Stimulated activated naive CD4-positive, alpha-beta T cell treated with Interleukin-2 at 50 U/mL for 16 hours (primary cell): ENCODE measurements at regions not wholly inside any gene's neighbourhood (a gene's known extent, or its start where the extent isn't known, plus 50 kb on each side); places are given as distances from the start of the nearest gene placed in this dataset.

Experiments used
- DNase-seq: peaks from one replicate; lab custom pipeline; 2025; lab: John Stamatoyannopoulos, UW

- no peak for DNase-seq
Measured at GRCh38 chr15:26182441-26182840, 319.3 kb upstream of the ATP10A start.

GRCh38 chr15:26179906-26180305, 316.8 kb upstream of the ATP10A start:
- DNase-seq: no peak

DNA sequence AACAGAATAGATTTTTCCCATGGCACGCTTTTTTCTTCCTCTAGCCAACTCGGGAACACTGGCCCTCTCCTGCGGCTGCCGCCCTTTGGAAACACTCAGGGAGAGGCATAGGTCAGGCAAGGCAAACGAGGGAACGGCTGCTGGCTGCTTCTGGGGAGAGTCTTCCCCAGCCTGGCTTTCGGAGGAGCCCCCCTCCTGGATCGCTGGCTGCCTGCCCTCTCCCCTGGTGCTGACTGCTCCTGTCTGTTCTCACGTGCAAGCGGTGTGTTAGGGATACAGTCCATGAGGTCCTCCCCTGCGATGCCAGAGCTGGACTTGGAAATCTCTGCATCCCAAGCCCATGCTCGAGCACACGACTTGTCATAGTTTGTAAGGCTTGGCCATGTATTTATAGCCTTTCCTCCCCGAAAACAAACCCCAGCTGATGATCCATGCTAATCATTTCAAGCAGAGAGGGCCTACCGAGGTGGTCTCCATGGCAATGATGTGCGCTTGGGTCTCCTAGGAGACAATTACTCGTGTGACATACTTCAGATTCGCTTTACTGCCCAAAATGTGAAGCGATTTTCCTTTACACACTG, 315.6 kb upstream of the ATP10A start:
- DNase-seq: no peak

DNA sequence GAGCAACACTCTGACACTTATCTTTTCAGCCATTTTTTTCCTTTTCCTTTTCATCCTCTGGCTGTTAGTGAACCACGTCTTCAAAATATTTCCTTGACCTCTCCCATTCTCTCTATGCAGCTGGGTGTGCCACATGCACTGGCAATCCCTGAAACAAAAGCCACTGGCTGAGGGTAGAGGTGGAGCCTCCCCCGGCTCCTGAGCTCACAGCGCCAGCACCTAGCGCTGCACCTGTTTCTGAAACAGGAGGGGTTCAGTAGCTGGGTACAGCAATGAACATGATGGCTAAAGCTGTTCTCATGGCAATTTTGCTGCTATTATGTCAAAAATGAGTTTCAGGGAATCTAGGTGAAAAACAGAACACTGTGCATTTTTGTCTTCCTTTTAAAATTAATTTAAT, 314.7 kb upstream of the ATP10A start:
- no peak for DNase-seq

GRCh38 chr15:26176831-26177230, 313.7 kb upstream of the ATP10A start:
- no peak for DNase-seq

- no peak for DNase-seq
Measured at GRCh38 chr15:26171266-26171665, 308.1 kb upstream of the ATP10A start.

DNA sequence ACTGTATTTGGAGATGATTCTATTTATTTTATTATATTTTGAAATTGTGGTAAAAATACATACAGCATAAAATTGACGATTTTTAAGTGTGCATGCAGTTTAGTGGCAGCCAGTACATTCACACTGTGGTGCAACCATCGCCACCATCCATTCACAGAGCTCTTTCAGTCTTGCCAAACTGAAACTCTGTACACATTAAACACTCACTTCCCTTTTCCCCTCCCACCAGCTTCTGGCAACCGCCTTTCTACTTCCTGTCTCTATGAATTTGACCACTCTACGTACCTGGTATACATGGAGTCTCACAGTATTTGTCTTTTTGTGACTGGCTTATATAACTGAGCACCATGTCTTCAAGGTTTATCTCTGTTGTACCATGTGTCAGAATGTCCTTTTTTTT, 303.3 kb upstream of the ATP10A start:
- DNase-seq: no peak

- no peak for DNase-seq
Measured at GRCh38 chr15:26165546-26165945, 302.4 kb upstream of the ATP10A start.

- DNase-seq: no peak
Measured at GRCh38 chr15:26160343-26160742, 297.2 kb upstream of the ATP10A start.

DNA sequence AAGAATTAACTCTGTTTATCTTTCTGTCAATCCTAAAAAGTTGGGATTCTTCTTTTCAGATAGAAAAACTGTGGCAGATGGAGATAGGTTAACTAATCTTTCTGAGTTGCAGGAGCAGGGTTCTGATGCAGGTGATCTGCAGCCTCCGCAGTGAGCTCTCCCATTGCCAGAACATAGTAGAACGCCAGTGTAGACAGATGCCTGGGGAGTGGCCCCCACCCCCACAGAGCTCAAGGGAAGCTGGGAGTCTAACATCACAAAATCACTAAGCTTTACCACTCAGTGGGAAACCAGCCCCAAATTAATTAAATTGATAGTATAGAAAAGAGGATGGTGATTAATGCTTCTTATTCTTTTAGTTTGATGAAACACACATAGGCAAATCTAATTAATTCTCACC, 295.0 kb upstream of the ATP10A start:
- no peak for DNase-seq

- DNase-seq: no peak
Measured at GRCh38 chr15:26157081-26157480, 294.0 kb upstream of the ATP10A start.

GRCh38 chr15:26156051-26156450, 292.9 kb upstream of the ATP10A start:
- DNase-seq: no peak

- DNase-seq: no peak
Measured at GRCh38 chr15:26148156-26148860, 285.2 kb upstream of the ATP10A start.

DNA sequence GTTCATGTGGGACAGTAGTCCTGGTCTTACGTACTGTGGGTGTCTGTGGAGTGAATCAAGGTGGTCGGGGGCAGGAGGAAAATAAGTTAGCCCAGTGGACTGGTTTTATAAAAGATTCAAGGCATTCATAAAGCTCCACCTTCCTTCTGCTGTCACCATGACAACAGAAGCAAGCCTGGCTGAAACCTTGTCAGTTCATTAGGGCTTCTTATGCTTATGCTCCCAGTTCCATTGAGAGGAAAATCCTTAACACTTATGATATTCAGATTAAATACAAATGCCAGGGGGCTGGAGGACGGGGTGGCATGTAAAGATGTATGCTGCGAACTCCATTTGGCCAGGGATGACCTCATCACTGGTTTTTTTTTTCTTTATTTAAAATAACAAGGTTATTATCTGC, 283.1 kb upstream of the ATP10A start:
- no peak for DNase-seq

- no peak for DNase-seq
Measured at GRCh38 chr15:26145796-26146195, 282.7 kb upstream of the ATP10A start.

- no peak for DNase-seq
Measured at GRCh38 chr15:26144836-26145235, 281.7 kb upstream of the ATP10A start.

GRCh38 chr15:26143221-26143620, 280.1 kb upstream of the ATP10A start:
- DNase-seq: no peak

- no peak for DNase-seq
Measured at GRCh38 chr15:26134812-26135211, 271.7 kb upstream of the ATP10A start.

GRCh38 chr15:26134152-26134551, 271.0 kb upstream of the ATP10A start:
- no peak for DNase-seq

GRCh38 chr15:26132811-26133210, 269.7 kb upstream of the ATP10A start:
- DNase-seq: no peak

DNA sequence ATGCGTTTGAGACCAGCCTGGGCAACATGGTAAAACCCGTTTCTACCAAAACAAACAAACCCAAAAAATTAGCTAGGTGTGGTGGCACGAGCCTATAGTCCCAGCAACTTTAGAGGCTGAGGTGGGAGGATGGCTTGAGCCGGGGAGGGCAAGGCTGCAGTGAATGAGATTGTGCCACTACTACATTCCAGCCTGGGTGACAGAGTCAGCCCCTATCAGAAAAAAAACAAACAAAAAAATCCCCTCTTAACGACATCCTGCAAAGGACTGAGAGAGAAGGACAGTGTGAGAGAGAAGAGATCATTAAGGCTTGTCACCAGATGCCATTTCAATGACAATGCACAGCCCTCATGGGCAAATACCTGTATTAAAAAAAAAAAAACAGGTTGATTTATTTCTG, 266.7 kb upstream of the ATP10A start:
- no peak for DNase-seq

- DNase-seq: no peak
Measured at GRCh38 chr15:26128611-26129140, 265.5 kb upstream of the ATP10A start.

GRCh38 chr15:26126819-26127387, 263.8 kb upstream of the ATP10A start:
- DNase-seq: no peak

GRCh38 chr15:26126070-26126469, 262.9 kb upstream of the ATP10A start:
- DNase-seq: no peak
